PC-3 (cell line): ENCODE measurements at regions not wholly inside any gene's neighbourhood (a gene's known extent, or its start where the extent isn't known, plus 50 kb on each side); places are given as distances from the start of the nearest gene placed in this dataset.
A peak's percentile ranks its signal among the peaks of the same experiment; 100 is the strongest.

ENCODE experiments used
- ATAC-seq: fragments of 200-7000 bp; cut with Tn5 transposase; 2 replicates; pipeline ENCODE4 v1.9.1; 2020; ENCODE audit warnings: mild to moderate bottlenecking, moderate library complexity
- BruUV-seq: library from RNA; stranded (reverse); fragments of 400-500 nt; replicated peaks from 2 replicates; lab custom pipeline; 2021; lab: Mats Ljungman, UMichigan
- CTCF ChIA-PET: fragments of 300-600 bp; sonication (Branson Sonifier 250); formaldehyde crosslinking; loops from one replicate; lab custom pipeline; 2022; ENCODE audit warnings: antibody characterized with exemption; lab: Charles Lee
- POLR2A ChIA-PET: fragments of 300-600 bp; sonication (Branson Sonifier 250); formaldehyde crosslinking; loops from one replicate; lab custom pipeline; 2022; ENCODE audit warnings: antibody characterized with exemption; ENCODE audit not compliant: unreplicated experiment; lab: Charles Lee
- DNase-seq: peaks from one replicate; pipeline ENCODE4 v3.0.0-alpha.2; 2015
- H2AFZ ChIP-seq: fragments of 300-600 bp; sonication (generic); 2 replicates; pipeline ENCODE4 v1.6.0; 2016; ENCODE audit warnings: antibody characterized with exemption, low read length
- H3F3A ChIP-seq: fragments of 300-600 bp; sonication (generic); one replicate; pipeline ENCODE4 v1.6.0; 2017; ENCODE audit warnings: antibody characterized with exemption, low read length, control low read depth, mild to moderate bottlenecking; ENCODE audit not compliant: unreplicated experiment
- H3K27ac ChIP-seq: fragments of 300-600 bp; sonication (generic); 2 replicates; pipeline ENCODE4 v1.5.1; 2016; ENCODE audit warnings: mild to moderate bottlenecking, low read length
- H3K27me3 ChIP-seq: fragments of 300-600 bp; sonication (generic); 2 replicates; pipeline ENCODE4 v1.6.1; 2016; ENCODE audit warnings: low read length, mixed read lengths
- H3K36me3 ChIP-seq: fragments of 300-600 bp; sonication (generic); 2 replicates; pipeline ENCODE4 v1.6.1; 2016; ENCODE audit warnings: low read depth, mixed run types, low read length, mixed read lengths
- H3K4me1 ChIP-seq: fragments of 300-600 bp; sonication (generic); 2 replicates; pipeline ENCODE4 v1.5.1; 2016; ENCODE audit warnings: low read length; ENCODE audit not compliant: insufficient read depth
- H3K4me2 ChIP-seq: fragments of 300-600 bp; sonication (generic); 2 replicates; pipeline ENCODE4 v1.6.0; 2016; ENCODE audit warnings: low read length
- H3K4me3 ChIP-seq: fragments of 300-600 bp; sonication (generic); 2 replicates; pipeline ENCODE4 v1.5.1; 2016; ENCODE audit warnings: mild to moderate bottlenecking, low read length, mixed read lengths
- H3K79me2 ChIP-seq: fragments of 300-600 bp; sonication (generic); 2 replicates; pipeline ENCODE4 v1.6.1; 2017; ENCODE audit warnings: low read length, mixed read lengths
- H3K9ac ChIP-seq: fragments of 300-600 bp; sonication (generic); 2 replicates; pipeline ENCODE4 v1.6.0; 2016; ENCODE audit warnings: mild to moderate bottlenecking, low read length
- H3K9me2 ChIP-seq: fragments of 300-600 bp; sonication (generic); replicated peaks from 2 replicates; pipeline ENCODE4 v1.6.1; 2016; ENCODE audit warnings: mixed run types, low read length, mixed read lengths
- H3K9me3 ChIP-seq: fragments of 300-600 bp; sonication (generic); 2 replicates; pipeline ENCODE4 v1.6.1; 2016; ENCODE audit warnings: low read length, mixed read lengths
- H4K20me1 ChIP-seq: fragments of 300-600 bp; sonication (generic); 2 replicates; pipeline ENCODE4 v1.6.1; 2016; ENCODE audit warnings: low read length, mixed read lengths
- EZH2 ChIP-seq: fragments of 300-600 bp; sonication (generic); IDR thresholded peaks from one replicate; pipeline ENCODE4 v1.6.1; 2017; ENCODE audit warnings: antibody characterized with exemption, mild to moderate bottlenecking, low read length; ENCODE audit not compliant: unreplicated experiment
- EZH2phosphoT487 ChIP-seq: fragments of 300-600 bp; sonication (generic); IDR thresholded peaks from 2 replicates; pipeline ENCODE4 v1.6.1; 2018; ENCODE audit warnings: mild to moderate bottlenecking, antibody characterized with exemption, low read length, borderline replicate concordance
- intact Hi-C: fragments of 100-400 bp; cut with micrococcal nuclease; formaldehyde crosslinking; loops from 2 replicates; pipeline ENCODE4 v1.9.0; 2023
- TF ChIP-seq, protein P1 (sequence below): fragments of 300-600 bp; sonication (generic); conservative IDR thresholded peaks from 2 replicates; pipeline ENCODE4 v1.5.1; 2017; ENCODE audit warnings: antibody characterized with exemption, low read depth, mild to moderate bottlenecking, low read length

- BruUV-seq, result no TSS peak
- no peaks in the 10 kb centered on the region for H3K9me3 ChIP-seq
Measured at GRCh38 chr6:101102702-101103101, 221.6 kb upstream of the ASCC3 start.

GRCh38 chr6:101108286-101108685, 227.2 kb upstream of the ASCC3 start:
- Histone ChIP-seq H3K9me3 (no peaks in the 10 kb centered on the region), H2AFZ (no peak overlapping the region), H3F3A (no peaks in the 10 kb centered on the region), H3K79me2 (no peaks in the 10 kb centered on the region), H3K9me2 (no peaks in the 10 kb centered on the region), H3K27me3 (no peaks in the 10 kb centered on the region), H3K4me1 (peaks cover 12% of the 10 kb centered on the region), H3K4me3 (no peak overlapping the region), H3K4me2 (no peak overlapping the region), H3K27ac (no peak overlapping the region), H3K9ac (no peak overlapping the region), H3K36me3 (no peaks in the 10 kb centered on the region), H4K20me1 (no peaks in the 10 kb centered on the region)
- BruUV-seq, result no TSS peak
- POLR2A ChIA-PET, result no interaction called here
- TF ChIP-seq EZH2phosphoT487, result no peak
- TF ChIP-seq, protein P1, sequence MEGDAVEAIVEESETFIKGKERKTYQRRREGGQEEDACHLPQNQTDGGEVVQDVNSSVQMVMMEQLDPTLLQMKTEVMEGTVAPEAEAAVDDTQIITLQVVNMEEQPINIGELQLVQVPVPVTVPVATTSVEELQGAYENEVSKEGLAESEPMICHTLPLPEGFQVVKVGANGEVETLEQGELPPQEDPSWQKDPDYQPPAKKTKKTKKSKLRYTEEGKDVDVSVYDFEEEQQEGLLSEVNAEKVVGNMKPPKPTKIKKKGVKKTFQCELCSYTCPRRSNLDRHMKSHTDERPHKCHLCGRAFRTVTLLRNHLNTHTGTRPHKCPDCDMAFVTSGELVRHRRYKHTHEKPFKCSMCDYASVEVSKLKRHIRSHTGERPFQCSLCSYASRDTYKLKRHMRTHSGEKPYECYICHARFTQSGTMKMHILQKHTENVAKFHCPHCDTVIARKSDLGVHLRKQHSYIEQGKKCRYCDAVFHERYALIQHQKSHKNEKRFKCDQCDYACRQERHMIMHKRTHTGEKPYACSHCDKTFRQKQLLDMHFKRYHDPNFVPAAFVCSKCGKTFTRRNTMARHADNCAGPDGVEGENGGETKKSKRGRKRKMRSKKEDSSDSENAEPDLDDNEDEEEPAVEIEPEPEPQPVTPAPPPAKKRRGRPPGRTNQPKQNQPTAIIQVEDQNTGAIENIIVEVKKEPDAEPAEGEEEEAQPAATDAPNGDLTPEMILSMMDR, result no peak
- no peak for TF ChIP-seq EZH2
- intact Hi-C loops, result no loop called here
- DNase-seq (no peak), ATAC-seq (no peak)
- CTCF ChIA-PET, result no interaction called here

More at GRCh38 chr6:101102702-101103101, 221.6 kb upstream of the ASCC3 start:
- Histone ChIP-seq H3K4me1 (0 out of 2 replicates have a peak, but pooled peaks cover 5% of the 10 kb centered on the region), H3K27ac (no peak overlapping the region), H3K79me2 (no peaks in the 10 kb centered on the region), H3K36me3 (no peaks in the 10 kb centered on the region), H3F3A (no peaks in the 10 kb centered on the region), H3K9me2 (no peaks in the 10 kb centered on the region), H3K9ac (no peak overlapping the region), H2AFZ (no peak overlapping the region), H3K4me3 (no peak overlapping the region), H3K4me2 (no peak overlapping the region), H4K20me1 (no peaks in the 10 kb centered on the region), H3K27me3 (no peaks in the 10 kb centered on the region)
- intact Hi-C loops, result no loop called here
- TF ChIP-seq, protein P1, result no peak
- TF ChIP-seq EZH2 (no peak), EZH2phosphoT487 (no peak)
- ATAC-seq (0 out of 2 replicates have a peak, but pooled peaks have one; percentile 18), DNase-seq (no peak)
- CTCF ChIA-PET, result interaction anchor here (0.6 kb wide), 1 partner anchor 304 kb away, joined by 3 read pairs; no protein-coding TSS in a partner anchor
- POLR2A ChIA-PET, result no interaction called here

DNA sequence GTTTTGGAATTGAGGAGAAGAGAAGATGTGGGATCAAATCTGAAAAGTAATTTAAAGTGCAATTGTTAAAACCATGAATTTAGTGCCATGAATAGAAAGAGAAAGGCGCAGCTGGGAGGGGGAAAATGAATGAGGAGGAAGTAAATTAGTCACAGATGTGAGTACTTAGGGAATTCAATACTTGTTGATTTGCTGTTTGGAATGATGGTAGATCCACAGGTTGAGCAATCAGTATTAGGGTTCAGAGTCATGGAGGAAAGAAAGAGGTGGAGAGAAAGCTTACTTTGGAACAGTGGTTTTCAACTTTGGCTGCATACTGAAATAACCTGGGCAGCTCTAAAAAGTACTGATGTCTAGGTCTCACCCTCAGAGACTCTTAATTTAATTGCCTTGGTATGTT, 229.7 kb upstream of the ASCC3 start:
- Histone ChIP-seq H3K9me3 (no peaks in the 10 kb centered on the region), H3K36me3 (no peaks in the 10 kb centered on the region), H3K4me3 (no peak overlapping the region), H2AFZ (no peak overlapping the region), H3K79me2 (no peaks in the 10 kb centered on the region), H3K9ac (no peak overlapping the region), H3K27me3 (no peaks in the 10 kb centered on the region), H3K4me1 (peaks cover 28% of the 10 kb centered on the region), H3K4me2 (no peak overlapping the region), H4K20me1 (no peaks in the 10 kb centered on the region), H3F3A (no peaks in the 10 kb centered on the region), H3K9me2 (no peaks in the 10 kb centered on the region), H3K27ac (peak overlapping the region; percentile 7; the same call in 1 of the 2 replicates)
- CTCF ChIA-PET, result no interaction called here
- TF ChIP-seq, protein P1, result no peak
- intact Hi-C loops, result loop anchor here (5.0 to 10.0 kb wide), 2 partner anchors 309 to 554 kb away; no protein-coding TSS in a partner anchor
- POLR2A ChIA-PET, result no interaction called here
- DNase-seq, result no peak
- no peak for ATAC-seq
- no TSS peak for BruUV-seq
